IMR-90 (cell line): ENCODE measurements at regions not wholly inside any gene's neighbourhood (a gene's known extent, or its start where the extent isn't known, plus 50 kb on each side); places are given as distances from the start of the nearest gene placed in this dataset.

Experiments used
- ATAC-seq: fragments of 200-7000 bp; cut with Tn5 transposase; 2 replicates; pipeline ENCODE4 v1.9.1; 2020; ENCODE audit warnings: low read depth, mild to moderate bottlenecking, moderate library complexity
- BruUV-seq: library from RNA; stranded (reverse); fragments of 400-500 nt; replicated peaks from 2 replicates; lab custom pipeline; 2021; lab: Mats Ljungman, UMichigan
- CTCF ChIA-PET: fragments of 300-600 bp; formaldehyde crosslinking; extraction: SDS; loops from one replicate; lab custom pipeline; 2021; ENCODE audit warnings: antibody characterized with exemption; lab: Yijun Ruan, JAX
- POLR2A ChIA-PET: fragments of 300-600 bp; sonication (Branson Sonifier 250); formaldehyde crosslinking; loops from one replicate; lab custom pipeline; 2022; ENCODE audit warnings: antibody characterized with exemption; ENCODE audit not compliant: unreplicated experiment; lab: Charles Lee
- DNase-seq: peaks from one replicate; pipeline ENCODE4 v3.0.0; 2013
- H2AFZ ChIP-seq: replicated peaks from 2 replicates; pipeline ENCODE3; 2013; ENCODE audit warnings: low read length, mild to moderate bottlenecking; ENCODE audit not compliant: poor library complexity
- H2AK5ac ChIP-seq: 2 replicates; pipeline ENCODE4 v1.6.1; 2013; ENCODE audit warnings: low read depth, low read length, inconsistent platforms
- H2AK9ac ChIP-seq: replicated peaks from 2 replicates; pipeline ENCODE3; 2013; ENCODE audit warnings: mild to moderate bottlenecking, low read depth, low read length, moderate library complexity; ENCODE audit not compliant: poor library complexity
- H2BK120ac ChIP-seq: 2 replicates; pipeline ENCODE4 v1.6.1; 2013; ENCODE audit warnings: low read depth, low read length, inconsistent platforms
- H2BK15ac ChIP-seq: 3 replicates; pipeline ENCODE4 v1.6.1; 2013; ENCODE audit warnings: low read depth, low read length, inconsistent platforms
- H2BK20ac ChIP-seq: 2 replicates; pipeline ENCODE4 v1.6.1; 2013; ENCODE audit warnings: low read depth, mild to moderate bottlenecking, inconsistent platforms, low read length, moderate library complexity
- H2BK5ac ChIP-seq: 2 replicates; pipeline ENCODE4 v1.6.1; 2013; ENCODE audit warnings: mild to moderate bottlenecking, low read depth, low read length, inconsistent platforms; ENCODE audit not compliant: poor library complexity, severe bottlenecking
- H3K14ac ChIP-seq: replicated peaks from 2 replicates; pipeline ENCODE4 v1.6.1; 2013; ENCODE audit warnings: low read depth, low read length, inconsistent platforms
- H3K18ac ChIP-seq: 2 replicates; pipeline ENCODE4 v1.6.1; 2013; ENCODE audit warnings: low read depth, low read length, control low read depth
- H3K23ac ChIP-seq: 2 replicates; pipeline ENCODE4 v1.6.1; 2013; ENCODE audit warnings: low read depth, low read length, inconsistent platforms
- H3K27ac ChIP-seq: 2 replicates; pipeline ENCODE4 v1.5.1; 2013; ENCODE audit warnings: mild to moderate bottlenecking, control low read depth, low read length; ENCODE audit not compliant: insufficient read depth
- H3K27me3 ChIP-seq: 2 replicates; pipeline ENCODE4 v1.6.1; 2013; ENCODE audit warnings: low read length; ENCODE audit not compliant: control insufficient read depth, insufficient read depth
- H3K36me3 ChIP-seq: 2 replicates; pipeline ENCODE4 v1.6.1; 2013; ENCODE audit warnings: low read length, mixed read lengths; ENCODE audit not compliant: control insufficient read depth, insufficient read depth
- H3K4ac ChIP-seq: 2 replicates; pipeline ENCODE4 v1.6.1; 2013; ENCODE audit warnings: low read depth, low read length, inconsistent platforms
- H3K4me1 ChIP-seq: 2 replicates; pipeline ENCODE4 v1.6.1; 2013; ENCODE audit warnings: low read length, mixed read lengths; ENCODE audit not compliant: control insufficient read depth, insufficient read depth
- H3K4me2 ChIP-seq: 2 replicates; pipeline ENCODE4 v1.6.1; 2013; ENCODE audit warnings: low read depth, mild to moderate bottlenecking, control low read depth, low read length, moderate library complexity
- H3K4me3 ChIP-seq: 2 replicates; pipeline ENCODE4 v1.5.1; 2013; ENCODE audit warnings: low read depth, mild to moderate bottlenecking, control low read depth, low read length, moderate library complexity; ENCODE audit not compliant: insufficient read depth
- H3K56ac ChIP-seq: 2 replicates; pipeline ENCODE4 v1.6.1; 2013; ENCODE audit warnings: low read length, inconsistent platforms; ENCODE audit not compliant: insufficient read depth; ENCODE audit errors: extremely low read depth
- H3K79me1 ChIP-seq, 2 experiments: 2 replicates each; pipeline ENCODE4 v1.6.1; 2013; ENCODE audit warnings: low read length in 2 of 2, inconsistent platforms in 1 of 2, low read depth in 1 of 2
- H3K9ac ChIP-seq: 2 replicates; pipeline ENCODE4 v1.6.1; 2013; ENCODE audit warnings: low read depth, low read length, control low read depth
- H3K9me1 ChIP-seq: 2 replicates; pipeline ENCODE4 v1.6.1; 2013; ENCODE audit warnings: low read length, inconsistent platforms; ENCODE audit not compliant: insufficient read depth
- H3K9me3 ChIP-seq: 2 replicates; pipeline ENCODE4 v1.6.1; 2013; ENCODE audit warnings: low read length; ENCODE audit not compliant: control insufficient read depth, insufficient read depth
- H4K20me1 ChIP-seq: 2 replicates; pipeline ENCODE4 v1.6.1; 2013; ENCODE audit warnings: low read length, inconsistent platforms; ENCODE audit not compliant: insufficient read depth
- H4K5ac ChIP-seq: 2 replicates; pipeline ENCODE4 v1.6.1; 2013; ENCODE audit warnings: mild to moderate bottlenecking, low read depth, low read length, control low read depth
- H4K8ac ChIP-seq, 2 experiments: 2 replicates each; pipeline ENCODE4 v1.6.1; 2013; ENCODE audit warnings: low read depth in 2 of 2, low read length in 2 of 2, control low read depth in 1 of 2, inconsistent platforms in 1 of 2
- H4K91ac ChIP-seq: 2 replicates; pipeline ENCODE4 v1.6.1; 2013; ENCODE audit warnings: low read depth, low read length, inconsistent platforms; ENCODE audit not compliant: insufficient read depth
- CEBPB ChIP-seq: IDR thresholded peaks from 2 replicates; pipeline ENCODE4 v1.6.1; 2012; ENCODE audit warnings: low read depth, low read length, improper control_type of control experiment
- MAFK ChIP-seq: IDR thresholded peaks from 2 replicates; pipeline ENCODE4 v1.6.1; 2012; ENCODE audit warnings: low read depth, low read length, improper control_type of control experiment
- MAZ ChIP-seq: IDR thresholded peaks from 2 replicates; pipeline ENCODE4 v1.6.1; 2012; ENCODE audit warnings: low read depth, mild to moderate bottlenecking, low read length, improper control_type of control experiment, moderate library complexity, borderline replicate concordance
- MXI1 ChIP-seq: IDR thresholded peaks from 2 replicates; pipeline ENCODE4 v1.6.1; 2012; ENCODE audit warnings: low read depth, mild to moderate bottlenecking, low read length, moderate library complexity, borderline replicate concordance
- NFE2L2 ChIP-seq: fragments of 150-350 bp; IDR thresholded peaks from 2 replicates; pipeline ENCODE4 v1.6.1; 2016; ENCODE audit warnings: low read depth, mild to moderate bottlenecking, low read length
- RAD21 ChIP-seq: IDR thresholded peaks from 2 replicates; pipeline ENCODE4 v1.6.1; 2012; ENCODE audit warnings: low read length, improper control_type of control experiment
- RCOR1 ChIP-seq: IDR thresholded peaks from 2 replicates; pipeline ENCODE4 v1.6.1; 2012; ENCODE audit warnings: mild to moderate bottlenecking, low read length, improper control_type of control experiment; ENCODE audit not compliant: insufficient replicate concordance
- WGBS, 2 experiments: methylation state at CpG; one replicate each; pipeline versions ENCODE4 v1.1.5 to v1.1.7; 2013; ENCODE audit warnings: missing lambda C conversion rate in 2 of 2; ENCODE audit not compliant: insufficient read length in 1 of 2; ENCODE audit errors: extremely low coverage in 2 of 2; 5-methylcytosine and 5-hydroxymethylcytosine counted together
- dilution Hi-C: fragments of 300-500 bp; cut with HindIII; formaldehyde crosslinking; loops from one replicate; pipeline ENCODE4 v1.14.3; 2018; ENCODE audit warnings: low sequenced_read_pairs; ENCODE audit not compliant: unreplicated experiment
- in situ Hi-C: fragments of 300-500 bp; cut with MboI; formaldehyde crosslinking; loops from 3 replicates; pipeline ENCODE4 v1.14.3; 2019; ENCODE audit warnings: low sequenced_read_pairs, inconsistent platforms, mixed read lengths
- intact Hi-C: fragments of 100-400 bp; cut with micrococcal nuclease; formaldehyde crosslinking; loops from 2 replicates; pipeline ENCODE4 v1.10.0; 2022
- TF ChIP-seq, protein P1 (sequence below): fragments of 150-350 bp; IDR thresholded peaks from 2 replicates; pipeline ENCODE4 v1.6.1; 2017; ENCODE audit warnings: mild to moderate bottlenecking, antibody characterized with exemption, low read length, low read depth

DNA sequence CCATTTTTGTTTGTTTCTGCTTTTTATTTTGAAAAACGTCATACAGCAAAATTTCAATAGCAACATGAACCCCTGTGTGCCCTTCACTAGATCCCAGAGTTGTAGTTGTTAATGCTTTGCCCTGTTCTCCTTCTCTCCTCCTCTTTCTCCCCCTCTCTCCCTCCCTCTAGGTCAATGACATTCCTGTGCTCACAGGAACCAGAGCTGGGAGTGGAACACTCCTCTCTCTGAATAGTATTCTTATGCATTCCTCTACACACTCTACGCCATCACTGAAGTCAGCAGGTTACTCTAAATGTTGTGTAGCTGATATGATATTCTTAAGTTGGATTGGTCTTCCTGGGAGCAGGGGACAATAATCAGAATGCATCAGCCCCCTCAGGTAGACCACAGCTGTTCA is 243.4 kb downstream of the SYK start:
- no CpG with 5 or more reads among the region's 2 CpGs for WGBS, 2 experiments
- ATAC-seq (0 out of 2 replicates have a peak, but pooled peaks have one; percentile 25), DNase-seq (no peak)
- dilution Hi-C loops (no loop called here), intact Hi-C loops (no loop called here), in situ Hi-C loops (no loop called here)
- Histone ChIP-seq H3K36me3 (no peaks in the 10 kb centered on the region), H4K5ac (no peak overlapping the region), H3K4me3 (no peak overlapping the region), H3K14ac (no peak overlapping the region), H3K9me1 (peaks cover 11% of the 10 kb centered on the region), H3K56ac (no peak overlapping the region), H3K4me1 (peaks cover 9% of the 10 kb centered on the region), H3K4me2 (no peak overlapping the region), H3K27ac (no peak overlapping the region), H2AK5ac (peak overlapping the region; percentile 48; the same call in 1 of the 2 replicates), H2BK120ac (peak overlapping the region; percentile 56), H4K8ac (no peak overlapping the region), H3K9ac (no peak overlapping the region), H2AFZ (no peak overlapping the region), H3K27me3 (no peaks in the 10 kb centered on the region), H3K23ac (no peak overlapping the region), H3K79me1 (no peaks in the 10 kb centered on the region), H2BK15ac (peak overlapping the region; percentile 82; the same call in 1 of the 3 replicates), H3K18ac (peak overlapping the region; percentile 49; the same call in 1 of the 2 replicates), H4K20me1 (no peaks in the 10 kb centered on the region), H2BK20ac (peak overlapping the region; percentile 13; the same call in 1 of the 2 replicates), H3K4ac (peak overlapping the region; percentile 29), H2AK9ac (no peak overlapping the region), H2BK5ac (peak overlapping the region; percentile 12), H4K91ac (0 out of 2 replicates have a peak overlapping the region, but pooled peaks have one; percentile 10), H3K9me3 (no peaks in the 10 kb centered on the region)
- BruUV-seq, result no TSS peak
- POLR2A ChIA-PET, result no interaction called here
- TF ChIP-seq CEBPB (no peak), RCOR1 (no peak), RAD21 (no peak), MAZ (no peak), MAFK (no peak), NFE2L2 (no peak), MXI1 (no peak)
- TF ChIP-seq, protein P1, sequence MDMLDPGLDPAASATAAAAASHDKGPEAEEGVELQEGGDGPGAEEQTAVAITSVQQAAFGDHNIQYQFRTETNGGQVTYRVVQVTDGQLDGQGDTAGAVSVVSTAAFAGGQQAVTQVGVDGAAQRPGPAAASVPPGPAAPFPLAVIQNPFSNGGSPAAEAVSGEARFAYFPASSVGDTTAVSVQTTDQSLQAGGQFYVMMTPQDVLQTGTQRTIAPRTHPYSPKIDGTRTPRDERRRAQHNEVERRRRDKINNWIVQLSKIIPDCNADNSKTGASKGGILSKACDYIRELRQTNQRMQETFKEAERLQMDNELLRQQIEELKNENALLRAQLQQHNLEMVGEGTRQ, result no peak
- CTCF ChIA-PET, result no interaction called here
